H1 (cell line): ENCODE measurements at regions not wholly inside any gene's neighbourhood (a gene's known extent, or its start where the extent isn't known, plus 50 kb on each side); places are given as distances from the start of the nearest gene placed in this dataset.

Source experiments
- CTCF ChIA-PET: fragments of 300-600 bp; sonication (Branson Sonifier 250); formaldehyde crosslinking; loops from one replicate; lab custom pipeline; 2021; ENCODE audit not compliant: partially characterized antibody; lab: Charles Lee
- POLR2A ChIA-PET: fragments of 300-600 bp; sonication (Branson Sonifier 250); formaldehyde crosslinking; loops from one replicate; lab custom pipeline; 2021; ENCODE audit warnings: inconsistent platforms; ENCODE audit not compliant: partially characterized antibody; lab: Charles Lee
- DNase-seq, 2 experiments: peaks; one replicate each; pipeline versions ENCODE4 v3.0.0 to v3.0.0-alpha.2; 2010 to 2022; ENCODE audit warnings: low spot score in 2 of 2, low read depth in 1 of 2, mixed read lengths in 1 of 2
- FAIRE-seq: peaks from 2 replicates; lab custom pipeline; 2011; peaks lifted over from hg19 to GRCh38; lab: Jason Lieb, UNC
- H2AFZ ChIP-seq: 2 replicates; pipeline ENCODE4 v1.8.1; 2012; ENCODE audit warnings: low read length, inconsistent platforms
- H2AK5ac ChIP-seq: 2 replicates; pipeline ENCODE4 v1.6.1; 2013; ENCODE audit warnings: low read depth, low read length
- H2BK120ac ChIP-seq: replicated peaks from 2 replicates; pipeline ENCODE3; 2013; ENCODE audit warnings: low read depth, low read length, inconsistent platforms
- H2BK12ac ChIP-seq: 2 replicates; pipeline ENCODE4 v1.6.1; 2013; ENCODE audit warnings: low read depth, low read length
- H2BK15ac ChIP-seq: 2 replicates; pipeline ENCODE4 v1.6.1; 2013; ENCODE audit warnings: low read length
- H2BK20ac ChIP-seq: 2 replicates; pipeline ENCODE4 v1.6.1; 2013; ENCODE audit warnings: low read length
- H2BK5ac ChIP-seq: 2 replicates; pipeline ENCODE4 v1.6.1; 2013; ENCODE audit warnings: low read depth, low read length
- H3K14ac ChIP-seq: 2 replicates; pipeline ENCODE4 v1.6.1; 2013; ENCODE audit warnings: inconsistent platforms; ENCODE audit not compliant: insufficient read length
- H3K18ac ChIP-seq: 2 replicates; pipeline ENCODE4 v1.6.1; 2013; ENCODE audit warnings: low read length; ENCODE audit errors: extremely low read depth
- H3K23ac ChIP-seq: 2 replicates; pipeline ENCODE4 v1.6.1; 2013; ENCODE audit warnings: inconsistent platforms; ENCODE audit not compliant: insufficient read length
- H3K23me2 ChIP-seq: 2 replicates; pipeline ENCODE4 v1.6.1; 2013; ENCODE audit warnings: low read depth, low read length
- H3K27ac ChIP-seq: 2 replicates; pipeline ENCODE4 v1.6.1; 2011; ENCODE audit warnings: low read depth, low read length, inconsistent platforms
- H3K27me3 ChIP-seq, 4 experiments: replicated peaks in 1 of 4; 1 replicate in 1 of 4; 2 replicates in 3 of 4; pipeline versions ENCODE4 v1.6.1 to v1.8.1; 2011 to 2013; ENCODE audit warnings: low read length in 3 of 4, mild to moderate bottlenecking in 3 of 4, inconsistent platforms in 2 of 4, mixed read lengths in 2 of 4, moderate library complexity in 1 of 4; ENCODE audit not compliant: control insufficient read depth in 3 of 4, insufficient read depth in 3 of 4; ENCODE audit errors: extremely low read depth in 1 of 4
- H3K36me3 ChIP-seq, 4 experiments: 2 replicates each; pipeline versions ENCODE4 v1.6.1 to v1.8.1; 2011 to 2013; ENCODE audit warnings: mild to moderate bottlenecking in 4 of 4, low read length in 3 of 4, moderate library complexity in 2 of 4, control low read depth in 1 of 4, inconsistent platforms in 1 of 4; ENCODE audit not compliant: insufficient read depth in 4 of 4, control insufficient read depth in 2 of 4
- H3K4ac ChIP-seq: replicated peaks from 2 replicates; pipeline ENCODE3; 2013; ENCODE audit warnings: low read length, low read depth, mixed read lengths, inconsistent platforms; ENCODE audit not compliant: insufficient read length
- H3K4me1 ChIP-seq, 4 experiments: replicated peaks in 1 of 4; 1 replicate in 1 of 4; 2 replicates in 3 of 4; pipeline versions ENCODE4 v1.6.1 to v1.8.1; 2011 to 2013; ENCODE audit warnings: low read length in 3 of 4, inconsistent platforms in 2 of 4, mixed read lengths in 1 of 4; ENCODE audit not compliant: insufficient read depth in 4 of 4, control insufficient read depth in 3 of 4
- H3K4me2 ChIP-seq, 2 experiments: 2 replicates each; pipeline versions ENCODE4 v1.6.1 to v1.8.1; 2011 to 2013; ENCODE audit warnings: low read depth in 2 of 2, low read length in 2 of 2, control low read depth in 1 of 2, inconsistent platforms in 1 of 2, mild to moderate bottlenecking in 1 of 2; ENCODE audit not compliant: insufficient read depth in 1 of 2
- H3K4me3 ChIP-seq, 4 experiments: fragments of 200-600, 300-600 bp in 1 of 4; sonication (generic), shearing (Covaris generic), sonication (Bioruptor Twin) in 1 of 4; 2 replicates each; pipeline versions ENCODE4 v1.5.1 to v1.8.1; 2011 to 2016; ENCODE audit warnings: low read length in 4 of 4, low read depth in 3 of 4, control low read depth in 2 of 4, inconsistent platforms in 2 of 4, mild to moderate bottlenecking in 2 of 4, mixed read lengths in 1 of 4, moderate library complexity in 1 of 4; ENCODE audit not compliant: insufficient read depth in 2 of 4; ENCODE audit errors: extremely low read depth in 1 of 4
- H3K56ac ChIP-seq: replicated peaks from 2 replicates; pipeline ENCODE3; 2013; ENCODE audit warnings: low read depth, mild to moderate bottlenecking, mixed read lengths, low read length, inconsistent platforms; ENCODE audit not compliant: insufficient read length
- H3K79me1 ChIP-seq: 2 replicates; pipeline ENCODE4 v1.6.1; 2013; ENCODE audit warnings: low read depth, low read length, control low read depth
- H3K79me2 ChIP-seq, 2 experiments: 2 replicates each; pipeline versions ENCODE4 v1.6.1 to v1.8.1; 2012 to 2013; ENCODE audit warnings: low read length in 2 of 2, mild to moderate bottlenecking in 2 of 2, inconsistent platforms in 1 of 2; ENCODE audit not compliant: insufficient read depth in 2 of 2, control insufficient read depth in 1 of 2
- H3K9ac ChIP-seq, 4 experiments: replicated peaks in 1 of 4; 1 replicate in 1 of 4; 2 replicates in 3 of 4; pipeline versions ENCODE4 v1.6.1 to v1.8.1; 2011 to 2013; ENCODE audit warnings: low read depth in 3 of 4, low read length in 3 of 4, control low read depth in 2 of 4, mild to moderate bottlenecking in 2 of 4, moderate library complexity in 2 of 4, inconsistent platforms in 1 of 4; ENCODE audit errors: extremely low read depth in 1 of 4
- H3K9me3 ChIP-seq, 2 experiments: 2 replicates each; pipeline versions ENCODE4 v1.6.1 to v1.8.1; 2012 to 2013; ENCODE audit warnings: mild to moderate bottlenecking in 2 of 2, moderate library complexity in 2 of 2, control low read depth in 1 of 2, inconsistent platforms in 1 of 2, low read depth in 1 of 2, low read length in 1 of 2, mixed read lengths in 1 of 2; ENCODE audit not compliant: insufficient read depth in 2 of 2
- H4K20me1 ChIP-seq, 2 experiments: replicated peaks in 1 of 2; 2 replicates each; pipeline versions ENCODE3 to v1.8.1; 2011 to 2013; ENCODE audit warnings: inconsistent platforms in 2 of 2, low read length in 2 of 2, mild to moderate bottlenecking in 1 of 2; ENCODE audit not compliant: insufficient read depth in 2 of 2, control insufficient read depth in 1 of 2
- H4K5ac ChIP-seq: 2 replicates; pipeline ENCODE4 v1.6.1; 2013; ENCODE audit warnings: low read length, low read depth, mixed read lengths, inconsistent platforms; ENCODE audit not compliant: insufficient read length
- H4K8ac ChIP-seq: 2 replicates; pipeline ENCODE4 v1.8.0; 2013; ENCODE audit warnings: mild to moderate bottlenecking, moderate library complexity, low read length, inconsistent platforms; ENCODE audit not compliant: insufficient read depth; ENCODE audit errors: extremely low read depth
- H4K91ac ChIP-seq: replicated peaks from 2 replicates; pipeline ENCODE3; 2013; ENCODE audit warnings: low read length, mixed read lengths, inconsistent platforms; ENCODE audit not compliant: insufficient read length
- ATF2 ChIP-seq: IDR thresholded peaks from 2 replicates; pipeline ENCODE4 v1.6.1; 2012; ENCODE audit warnings: low read length, inconsistent platforms
- CBX5 ChIP-seq: fragments of 300-800, 300-1000 bp; sonication (generic); IDR thresholded peaks from 2 replicates; pipeline ENCODE4 v1.7.1; 2016; ENCODE audit warnings: antibody characterized with exemption, low read length, low read depth
- CBX8 ChIP-seq: fragments of 300-800, 300-1000 bp; sonication (generic); IDR thresholded peaks from 2 replicates; pipeline ENCODE4 v1.7.1; 2016; ENCODE audit warnings: low read depth, low read length, borderline replicate concordance
- JUND ChIP-seq: IDR thresholded peaks from 2 replicates; pipeline ENCODE4 v1.6.1; 2011; ENCODE audit warnings: mild to moderate bottlenecking, improper control_type of control experiment, low read length
- RAD21 ChIP-seq, 2 experiments: IDR thresholded peaks in 1 of 2; conservative IDR thresholded peaks in 1 of 2; 2 replicates each; pipeline ENCODE4 v1.6.1; 2011; ENCODE audit warnings: low read depth in 2 of 2, low read length in 2 of 2, improper control_type of control experiment in 1 of 2, inconsistent platforms in 1 of 2, mild to moderate bottlenecking in 1 of 2, moderate library complexity in 1 of 2
- RXRA ChIP-seq: IDR thresholded peaks from 2 replicates; pipeline ENCODE4 v1.6.1; 2011; ENCODE audit warnings: low read depth, mild to moderate bottlenecking, low read length, moderate library complexity; ENCODE audit not compliant: insufficient read depth
- TCF12 ChIP-seq: IDR thresholded peaks from 2 replicates; pipeline ENCODE4 v1.6.1; 2011; ENCODE audit warnings: low read depth, mild to moderate bottlenecking, low read length
- WGBS, 2 experiments: shearing (Covaris generic) in 1 of 2; methylation state at CpG; one replicate each; pipeline versions ENCODE4 v1.1.6 to v1.1.7; 2013 to 2015; ENCODE audit warnings: low lambda C conversion rate in 2 of 2, mixed read lengths in 2 of 2, inconsistent platforms in 1 of 2, low coverage in 1 of 2, missing lambda C conversion rate in 1 of 2; ENCODE audit not compliant: insufficient replicate concordance in 2 of 2, insufficient coverage in 1 of 2, insufficient read length in 1 of 2; ENCODE audit errors: extremely low coverage in 1 of 2, missing lambda C conversion rate in 1 of 2; 5-methylcytosine and 5-hydroxymethylcytosine counted together

DNA sequence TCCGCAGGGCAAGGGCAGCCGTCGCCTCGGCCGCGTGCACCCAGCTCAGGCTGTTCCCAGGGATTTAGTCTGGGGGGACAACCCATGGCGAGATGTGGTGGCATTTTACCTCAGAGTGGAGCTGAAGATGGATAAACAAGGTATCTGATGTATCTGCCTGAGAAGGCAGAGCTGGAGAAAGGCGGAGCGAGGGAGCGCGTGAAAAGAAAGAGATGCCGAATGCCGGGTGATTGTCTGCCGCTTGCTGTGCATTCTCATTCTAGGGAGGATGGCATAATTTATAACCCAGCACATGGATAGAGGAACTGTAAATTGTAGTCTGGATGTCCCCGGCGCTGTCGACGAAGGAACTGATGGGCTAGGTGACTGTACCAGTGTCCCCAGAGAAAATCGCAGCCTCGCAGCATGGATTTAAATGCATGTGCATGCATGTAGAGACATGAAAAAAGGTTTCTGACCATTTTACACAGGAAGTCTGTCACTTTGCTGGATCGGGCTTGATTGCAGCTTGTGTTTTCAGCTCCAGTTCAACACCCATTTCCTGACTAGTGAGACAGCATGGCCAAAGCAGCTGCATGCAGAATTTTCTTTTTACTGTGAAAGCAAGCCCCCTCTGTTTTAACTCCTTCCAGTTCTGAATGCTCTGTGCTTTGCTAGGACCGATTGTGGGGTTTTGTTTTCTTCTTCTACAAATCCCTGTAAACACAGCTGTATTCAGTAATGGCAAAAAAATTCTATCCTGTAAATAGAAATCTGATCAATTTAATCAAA, 149.7 kb downstream of the PRL start:
- Histone ChIP-seq H2BK12ac (peak overlapping the region; percentile 43; the same call in 1 of the 2 replicates), H3K18ac (no peak overlapping the region), H3K9ac (no peak overlapping the region), H2BK15ac (no peak overlapping the region), H3K56ac (no peak overlapping the region), H2BK120ac (no peak overlapping the region), H3K14ac (no peak overlapping the region), H2BK20ac (no peak overlapping the region), H3K79me2 (peaks cover 0 to 6% of the 10 kb centered on the region in 2 experiments; a peak in 1 of 4 replicates), H4K5ac (no peak overlapping the region), H3K27me3 (no peaks in the 10 kb centered on the region), H3K4me2 (no peak overlapping the region; a peak in 1 of 4 replicates), H4K91ac (no peak overlapping the region), H3K27ac (no peak overlapping the region), H4K20me1 (peaks cover 0 to 1% of the 10 kb centered on the region in 2 experiments), H3K79me1 (no peaks in the 10 kb centered on the region; the same call in 1 of the 2 replicates), H3K23ac (no peak overlapping the region), H2BK5ac (peak overlapping the region; percentile 19; the same call in 1 of the 2 replicates), H3K4me1 (peaks cover 8 to 30% (median 20%) of the 10 kb centered on the region in 4 experiments), H3K23me2 (no peaks in the 10 kb centered on the region), H3K4ac (no peak overlapping the region), H4K8ac (peak overlapping the region; percentile 90; the same call in 1 of the 2 replicates), H2AFZ (no peak overlapping the region), H2AK5ac (peak overlapping the region; percentile 55; the same call in 1 of the 2 replicates), H3K36me3 (no peaks in the 10 kb centered on the region), H3K4me3 (no peak overlapping the region), H3K9me3 (no peaks in the 10 kb centered on the region)
- no peak for TF ChIP-seq RAD21 (IDR thresholded peaks at IDR 0.05 in 1 of 2, conservative IDR thresholded peaks at IDR 0.05 in 1 of 2; ENCODE audit: low read depth in 2 of 2, low read length in 2 of 2)
- TF ChIP-seq CBX5 = no peak
- TF ChIP-seq JUND = no peak
- no peak for TF ChIP-seq RXRA
- TF ChIP-seq ATF2 = no peak
- TF ChIP-seq TCF12 = no peak
- no peak for TF ChIP-seq CBX8
- 89% methylated on average over 22 of the region's 22 CpGs; no CpG with 5 or more reads in 1 of the 2 experiments for WGBS, 2 experiments
- CTCF ChIA-PET = interaction anchor here (1.2 kb wide), 1 partner anchor 567 kb away, joined by 3 read pairs; no protein-coding TSS in a partner anchor
- POLR2A ChIA-PET = interaction anchor here (0.6 kb wide), 1 partner anchor 408 kb away, joined by 4 read pairs; no protein-coding TSS in a partner anchor
- DNase-seq (no peak), FAIRE-seq (no peak)
